ENCODE measurements at regions not wholly inside any gene's neighbourhood (a gene's known extent, or its start where the extent isn't known, plus 50 kb on each side); places are given as distances from the start of the nearest gene placed in this dataset.

GRCh38 chr1:201660931-201661822, 122.2 kb downstream of the NAV1 start:
- TF ChIP-seq POLR2A (IDR thresholded peaks at IDR 0.05; ENCODE audit: extremely low read depth, insufficient read length) (no peak), MYC (IDR thresholded peaks at IDR 0.05; ENCODE audit: low read depth, low read length) (no peak)
- TF ChIP-seq, protein P1, sequence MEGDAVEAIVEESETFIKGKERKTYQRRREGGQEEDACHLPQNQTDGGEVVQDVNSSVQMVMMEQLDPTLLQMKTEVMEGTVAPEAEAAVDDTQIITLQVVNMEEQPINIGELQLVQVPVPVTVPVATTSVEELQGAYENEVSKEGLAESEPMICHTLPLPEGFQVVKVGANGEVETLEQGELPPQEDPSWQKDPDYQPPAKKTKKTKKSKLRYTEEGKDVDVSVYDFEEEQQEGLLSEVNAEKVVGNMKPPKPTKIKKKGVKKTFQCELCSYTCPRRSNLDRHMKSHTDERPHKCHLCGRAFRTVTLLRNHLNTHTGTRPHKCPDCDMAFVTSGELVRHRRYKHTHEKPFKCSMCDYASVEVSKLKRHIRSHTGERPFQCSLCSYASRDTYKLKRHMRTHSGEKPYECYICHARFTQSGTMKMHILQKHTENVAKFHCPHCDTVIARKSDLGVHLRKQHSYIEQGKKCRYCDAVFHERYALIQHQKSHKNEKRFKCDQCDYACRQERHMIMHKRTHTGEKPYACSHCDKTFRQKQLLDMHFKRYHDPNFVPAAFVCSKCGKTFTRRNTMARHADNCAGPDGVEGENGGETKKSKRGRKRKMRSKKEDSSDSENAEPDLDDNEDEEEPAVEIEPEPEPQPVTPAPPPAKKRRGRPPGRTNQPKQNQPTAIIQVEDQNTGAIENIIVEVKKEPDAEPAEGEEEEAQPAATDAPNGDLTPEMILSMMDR (IDR thresholded peaks at IDR 0.05; ENCODE audit: low read depth, low read length) = no peak
- TF ChIP-seq, protein P2, sequence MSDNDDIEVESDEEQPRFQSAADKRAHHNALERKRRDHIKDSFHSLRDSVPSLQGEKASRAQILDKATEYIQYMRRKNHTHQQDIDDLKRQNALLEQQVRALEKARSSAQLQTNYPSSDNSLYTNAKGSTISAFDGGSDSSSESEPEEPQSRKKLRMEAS (IDR thresholded peaks at IDR 0.05; ENCODE audit: low read depth, low read length) = no peak

Data from NB4 (cell line).